ENCODE measurements at regions not wholly inside any gene's neighbourhood (a gene's known extent, or its start where the extent isn't known, plus 50 kb on each side); places are given as distances from the start of the nearest gene placed in this dataset.

- no peak overlapping the region for H2AFZ ChIP-seq (ENCODE audit: low read depth, low read length)
- H3K27me3 ChIP-seq (ENCODE audit: control insufficient read depth in 2 of 2, insufficient read depth in 2 of 2, low read length in 2 of 2) = no peaks in the 10 kb centered on the region
- TF ChIP-seq CTCF (IDR thresholded peaks at IDR 0.05; ENCODE audit: extremely low read depth in 1 of 2, insufficient read depth in 1 of 2, low read depth in 1 of 2, low read length in 2 of 2) (no peak), POLR2AphosphoS5 (IDR thresholded peaks at IDR 0.05; ENCODE audit: insufficient read depth, low read depth, low read length) (no peak)
- no peaks in the 10 kb centered on the region for H3K4me1 ChIP-seq (ENCODE audit: control insufficient read depth, extremely low read depth, insufficient read depth, low read length)
- H3K4me3 ChIP-seq (replicated peaks in 1 of 3; ENCODE audit: insufficient read depth in 1 of 3, low read depth in 1 of 3, low read length in 3 of 3) = no peak overlapping the region
- POLR2A ChIA-PET = no interaction called here
- no TSS peak for BruUV-seq (replicated peaks)
- dilution Hi-C loops (cut with MboI; ENCODE audit: extremely low pct_ligation_motif_present, low sequenced_read_pairs) = no loop called here
- CTCF ChIA-PET = no interaction called here
- no peaks in the 10 kb centered on the region for H3K79me2 ChIP-seq (ENCODE audit: control insufficient read depth, insufficient read depth, low read length)
- H3K27ac ChIP-seq (ENCODE audit: insufficient read depth, low read depth, low read length) = no peak overlapping the region
- DNase-seq (ENCODE audit: low read depth, low spot score) (no peak), FAIRE-seq (no peak)
- no peaks in the 10 kb centered on the region for H3K9me3 ChIP-seq (replicated peaks; ENCODE audit: control insufficient read depth, insufficient read depth, low read length)
- H3K36me3 ChIP-seq (ENCODE audit: control insufficient read depth in 2 of 2, extremely low read depth in 1 of 2, insufficient read depth in 2 of 2, low read length in 2 of 2) = no peaks in the 10 kb centered on the region
- intact Hi-C loops (cut with micrococcal nuclease) = no loop called here
- no peaks in the 10 kb centered on the region for H4K20me1 ChIP-seq (replicated peaks; ENCODE audit: control insufficient read depth, extremely low read depth, insufficient read depth, low read length)
- H3K9me1 ChIP-seq (replicated peaks; ENCODE audit: control insufficient read depth, extremely low read depth, insufficient read depth, low read length) = no peaks in the 10 kb centered on the region
- no peak overlapping the region for H3K9ac ChIP-seq (replicated peaks; ENCODE audit: extremely low read depth, insufficient read depth, low read length)
- no peak overlapping the region for H3K4me2 ChIP-seq (ENCODE audit: insufficient read depth, low read length)
Measured at GRCh38 chr14:85063747-85064146, 466.2 kb upstream of the FLRT2 start.

GRCh38 chr14:85071447-85071846 is 458.5 kb upstream of the FLRT2 start:
- no peak for TF ChIP-seq JUN (IDR thresholded peaks at IDR 0.05; ENCODE audit: borderline replicate concordance, insufficient read depth, insufficient read length, low read depth)
- TF ChIP-seq POLR2A (IDR thresholded peaks at IDR 0.05; ENCODE audit: low read depth, low read length) = no peak
- TF ChIP-seq GATA2 (IDR thresholded peaks at IDR 0.05; ENCODE audit: insufficient read depth, insufficient read length, low read depth, low read length) = no peak
- TF ChIP-seq MAX (IDR thresholded peaks at IDR 0.05; ENCODE audit: insufficient read depth, insufficient read length) = no peak
- TF ChIP-seq EZH2 (IDR thresholded peaks at IDR 0.05; ENCODE audit: borderline replicate concordance, low read depth, low read length, severe bottlenecking) = no peak
- no peak for TF ChIP-seq FOS (IDR thresholded peaks at IDR 0.05; ENCODE audit: borderline replicate concordance, insufficient read depth, low read length)
- no peak for TF ChIP-seq MYC (IDR thresholded peaks at IDR 0.05; ENCODE audit: low read depth, low read length)
- TF ChIP-seq CTCF (IDR thresholded peaks at IDR 0.05; ENCODE audit: extremely low read depth in 1 of 2, insufficient read depth in 1 of 2, low read depth in 1 of 2, low read length in 2 of 2) = no peak
- TF ChIP-seq POLR2AphosphoS5 (IDR thresholded peaks at IDR 0.05; ENCODE audit: insufficient read depth, low read depth, low read length) = no peak
- Histone ChIP-seq H3K9me1 (replicated peaks; ENCODE audit: control insufficient read depth, extremely low read depth, insufficient read depth, low read length) (no peaks in the 10 kb centered on the region), H3K9me3 (replicated peaks; ENCODE audit: control insufficient read depth, insufficient read depth, low read length) (no peaks in the 10 kb centered on the region), H3K79me2 (ENCODE audit: control insufficient read depth, insufficient read depth, low read length) (no peaks in the 10 kb centered on the region), H3K4me1 (ENCODE audit: control insufficient read depth, extremely low read depth, insufficient read depth, low read length) (no peaks in the 10 kb centered on the region), H3K4me3 (replicated peaks in 1 of 3; ENCODE audit: insufficient read depth in 1 of 3, low read depth in 1 of 3, low read length in 3 of 3) (no peak overlapping the region), H3K27me3 (ENCODE audit: control insufficient read depth in 2 of 2, insufficient read depth in 2 of 2, low read length in 2 of 2) (no peaks in the 10 kb centered on the region), H4K20me1 (replicated peaks; ENCODE audit: control insufficient read depth, extremely low read depth, insufficient read depth, low read length) (no peaks in the 10 kb centered on the region), H3K9ac (replicated peaks; ENCODE audit: extremely low read depth, insufficient read depth, low read length) (no peak overlapping the region), H3K36me3 (ENCODE audit: control insufficient read depth in 2 of 2, extremely low read depth in 1 of 2, insufficient read depth in 2 of 2, low read length in 2 of 2) (no peaks in the 10 kb centered on the region), H3K4me2 (ENCODE audit: insufficient read depth, low read length) (no peak overlapping the region), H3K27ac (ENCODE audit: insufficient read depth, low read depth, low read length) (no peak overlapping the region), H2AFZ (ENCODE audit: low read depth, low read length) (no peak overlapping the region)
- no peak for FAIRE-seq
- POLR2A ChIA-PET = no interaction called here
- no TSS peak for BruUV-seq (replicated peaks)
- no peak for DNase-seq (ENCODE audit: low read depth, low spot score)
- intact Hi-C loops (cut with micrococcal nuclease) = no loop called here
- dilution Hi-C loops (cut with MboI; ENCODE audit: extremely low pct_ligation_motif_present, low sequenced_read_pairs) = no loop called here
- CTCF ChIA-PET = interaction anchor here (0.8 kb wide), 1 partner anchor 8 kb away, joined by 3 read pairs; no protein-coding TSS in a partner anchor
